ENCODE measurements at regions not wholly inside any gene's neighbourhood (a gene's known extent, or its start where the extent isn't known, plus 50 kb on each side); places are given as distances from the start of the nearest gene placed in this dataset.

DNA sequence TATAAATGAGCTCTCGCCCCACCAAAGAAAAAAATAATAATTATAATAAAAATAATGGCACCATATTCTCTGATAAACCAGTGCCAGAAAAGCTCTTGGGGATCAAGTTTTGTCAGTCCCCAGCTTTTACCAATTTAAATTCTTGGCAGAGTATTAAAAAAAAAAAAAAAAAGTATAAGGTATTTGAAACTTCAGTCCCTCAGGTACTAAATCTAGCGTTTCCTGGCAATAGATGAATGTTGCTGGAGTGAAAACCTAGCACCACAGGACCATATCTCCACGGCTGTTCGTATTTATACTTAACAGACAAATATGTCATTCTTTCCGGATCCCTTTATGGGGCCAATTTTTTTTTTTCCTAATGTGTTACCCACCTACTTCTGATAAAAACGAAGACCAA lies 646.2 kb downstream of the CCDC171 start:
- no peaks in the 10 kb centered on the region for H3K9me2 ChIP-seq
- no peak overlapping the region for H3K9ac ChIP-seq
- peaks cover 14% of the 10 kb centered on the region for H3F3A ChIP-seq (replicated peaks; ENCODE audit: insufficient read depth)
- 90% methylated on average over 6 of the region's 6 CpGs for WGBS (ENCODE audit: low lambda C conversion rate)
- ChIA-PET CTCF (no interaction called here), POLR2A (no interaction called here)
- no peak overlapping the region for H2AFZ ChIP-seq (ENCODE audit: low read depth)
- no peaks in the 10 kb centered on the region for H3K27me3 ChIP-seq (ENCODE audit: insufficient read depth)
- H3K9me3 ChIP-seq: no peaks in the 10 kb centered on the region
- H3K4me1 ChIP-seq (ENCODE audit: control insufficient read depth in 1 of 2, insufficient read depth in 2 of 2, low read depth in 1 of 2, low read length in 1 of 2): peaks cover 22 to 23% of the 10 kb centered on the region in 2 experiments
- no peaks in the 10 kb centered on the region for H4K20me1 ChIP-seq (ENCODE audit: insufficient read depth)
- no peaks in the 10 kb centered on the region for H3K79me2 ChIP-seq (ENCODE audit: insufficient read depth)
- H3K4me3 ChIP-seq (ENCODE audit: low read depth in 2 of 2, low read length in 1 of 2): no peak overlapping the region
- no peak overlapping the region for H3K4me2 ChIP-seq
- no peaks in the 10 kb centered on the region for H3K36me3 ChIP-seq (replicated peaks in 1 of 2; ENCODE audit: control insufficient read depth in 1 of 2, insufficient read depth in 2 of 2, low read length in 1 of 2)
- no peak overlapping the region for H3K27ac ChIP-seq (ENCODE audit: low read depth in 2 of 2, low read length in 1 of 2)
- DNase-seq: no peak
- TF ChIP-seq, protein P1, sequence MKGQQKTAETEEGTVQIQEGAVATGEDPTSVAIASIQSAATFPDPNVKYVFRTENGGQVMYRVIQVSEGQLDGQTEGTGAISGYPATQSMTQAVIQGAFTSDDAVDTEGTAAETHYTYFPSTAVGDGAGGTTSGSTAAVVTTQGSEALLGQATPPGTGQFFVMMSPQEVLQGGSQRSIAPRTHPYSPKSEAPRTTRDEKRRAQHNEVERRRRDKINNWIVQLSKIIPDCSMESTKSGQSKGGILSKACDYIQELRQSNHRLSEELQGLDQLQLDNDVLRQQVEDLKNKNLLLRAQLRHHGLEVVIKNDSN (IDR thresholded peaks at IDR 0.05; ENCODE audit: borderline replicate concordance, low read depth): no peak
- no peak for TF ChIP-seq NFIC (IDR thresholded peaks at IDR 0.05; ENCODE audit: borderline replicate concordance)
- no peak for TF ChIP-seq YY1 (IDR thresholded peaks at IDR 0.05; ENCODE audit: low read depth)
- no peak for TF ChIP-seq RAD21 (IDR thresholded peaks at IDR 0.05; ENCODE audit: low read length)
- no peak for TF ChIP-seq CHD2 (IDR thresholded peaks at IDR 0.05; ENCODE audit: low read length, partially characterized antibody)
- no peak for TF ChIP-seq RCOR1 (IDR thresholded peaks at IDR 0.05; ENCODE audit: low read length)
- TF ChIP-seq, protein P2, sequence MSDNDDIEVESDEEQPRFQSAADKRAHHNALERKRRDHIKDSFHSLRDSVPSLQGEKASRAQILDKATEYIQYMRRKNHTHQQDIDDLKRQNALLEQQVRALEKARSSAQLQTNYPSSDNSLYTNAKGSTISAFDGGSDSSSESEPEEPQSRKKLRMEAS (IDR thresholded peaks at IDR 0.05; ENCODE audit: low read depth): no peak
- no peak for TF ChIP-seq TAF1 (IDR thresholded peaks at IDR 0.05; ENCODE audit: borderline replicate concordance, low read depth, low read length)
- no peak for TF ChIP-seq MXI1 (IDR thresholded peaks at IDR 0.05; ENCODE audit: low read depth, low read length)
- TF ChIP-seq RFX5 (IDR thresholded peaks at IDR 0.05; ENCODE audit: low read length): no peak
- no peak for TF ChIP-seq GABPA (IDR thresholded peaks at IDR 0.05; ENCODE audit: low read depth)
- TF ChIP-seq, protein P3, sequence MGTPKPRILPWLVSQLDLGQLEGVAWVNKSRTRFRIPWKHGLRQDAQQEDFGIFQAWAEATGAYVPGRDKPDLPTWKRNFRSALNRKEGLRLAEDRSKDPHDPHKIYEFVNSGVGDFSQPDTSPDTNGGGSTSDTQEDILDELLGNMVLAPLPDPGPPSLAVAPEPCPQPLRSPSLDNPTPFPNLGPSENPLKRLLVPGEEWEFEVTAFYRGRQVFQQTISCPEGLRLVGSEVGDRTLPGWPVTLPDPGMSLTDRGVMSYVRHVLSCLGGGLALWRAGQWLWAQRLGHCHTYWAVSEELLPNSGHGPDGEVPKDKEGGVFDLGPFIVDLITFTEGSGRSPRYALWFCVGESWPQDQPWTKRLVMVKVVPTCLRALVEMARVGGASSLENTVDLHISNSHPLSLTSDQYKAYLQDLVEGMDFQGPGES (IDR thresholded peaks at IDR 0.05; ENCODE audit: low read depth, low read length): no peak
- TF ChIP-seq, protein P4, sequence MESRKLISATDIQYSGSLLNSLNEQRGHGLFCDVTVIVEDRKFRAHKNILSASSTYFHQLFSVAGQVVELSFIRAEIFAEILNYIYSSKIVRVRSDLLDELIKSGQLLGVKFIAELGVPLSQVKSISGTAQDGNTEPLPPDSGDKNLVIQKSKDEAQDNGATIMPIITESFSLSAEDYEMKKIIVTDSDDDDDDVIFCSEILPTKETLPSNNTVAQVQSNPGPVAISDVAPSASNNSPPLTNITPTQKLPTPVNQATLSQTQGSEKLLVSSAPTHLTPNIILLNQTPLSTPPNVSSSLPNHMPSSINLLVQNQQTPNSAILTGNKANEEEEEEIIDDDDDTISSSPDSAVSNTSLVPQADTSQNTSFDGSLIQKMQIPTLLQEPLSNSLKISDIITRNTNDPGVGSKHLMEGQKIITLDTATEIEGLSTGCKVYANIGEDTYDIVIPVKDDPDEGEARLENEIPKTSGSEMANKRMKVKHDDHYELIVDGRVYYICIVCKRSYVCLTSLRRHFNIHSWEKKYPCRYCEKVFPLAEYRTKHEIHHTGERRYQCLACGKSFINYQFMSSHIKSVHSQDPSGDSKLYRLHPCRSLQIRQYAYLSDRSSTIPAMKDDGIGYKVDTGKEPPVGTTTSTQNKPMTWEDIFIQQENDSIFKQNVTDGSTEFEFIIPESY (IDR thresholded peaks at IDR 0.05; ENCODE audit: borderline replicate concordance, low read depth): no peak
- no peak for TF ChIP-seq FOSL2 (IDR thresholded peaks at IDR 0.05; ENCODE audit: borderline replicate concordance, low read depth)
- TF ChIP-seq TCF12 (IDR thresholded peaks at IDR 0.05): no peak

DNA sequence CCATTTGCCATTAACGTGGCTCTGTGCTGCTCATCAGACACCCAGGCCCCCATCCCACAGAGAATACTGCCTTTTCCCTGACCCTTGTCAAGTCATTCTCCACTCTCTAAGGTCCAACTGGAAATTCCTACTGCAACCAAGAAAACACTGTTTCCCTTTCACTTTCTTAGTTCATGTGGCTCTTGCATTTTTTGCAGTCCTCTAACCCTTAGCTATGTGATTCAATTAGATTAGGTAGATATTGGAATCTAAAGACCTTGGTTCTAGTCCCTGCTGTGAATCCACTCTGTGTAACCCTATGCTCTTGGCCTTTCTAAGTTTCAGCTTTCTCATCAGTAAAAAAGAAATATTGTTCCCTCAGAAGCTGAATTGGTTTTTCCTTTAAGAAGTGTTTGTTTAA lies 649.4 kb downstream of the CCDC171 start:
- peaks cover 17 to 34% of the 10 kb centered on the region in 2 experiments for H3K4me1 ChIP-seq (ENCODE audit: control insufficient read depth in 1 of 2, insufficient read depth in 2 of 2, low read depth in 1 of 2, low read length in 1 of 2)
- no peak overlapping the region for H3K4me3 ChIP-seq (ENCODE audit: low read depth in 2 of 2, low read length in 1 of 2)
- H3K4me2 ChIP-seq: no peak overlapping the region
- no peaks in the 10 kb centered on the region for H3K27me3 ChIP-seq (ENCODE audit: insufficient read depth)
- H3K9ac ChIP-seq: no peak overlapping the region
- POLR2A ChIA-PET: no interaction called here
- DNase-seq: no peak
- no peaks in the 10 kb centered on the region for H3K79me2 ChIP-seq (ENCODE audit: insufficient read depth)
- no peaks in the 10 kb centered on the region for H3K9me3 ChIP-seq
- CTCF ChIA-PET: interaction anchor here (2.1 kb wide), 1 partner anchor 9 kb away, joined by 8 read pairs; no protein-coding TSS in a partner anchor
- H3K27ac ChIP-seq (ENCODE audit: low read depth in 2 of 2, low read length in 1 of 2): peak overlapping the region; percentile 87 to 88; a peak in 3 of 4 replicates
- no peaks in the 10 kb centered on the region for H3K36me3 ChIP-seq (replicated peaks in 1 of 2; ENCODE audit: control insufficient read depth in 1 of 2, insufficient read depth in 2 of 2, low read length in 1 of 2)
- no peaks in the 10 kb centered on the region for H3K9me2 ChIP-seq
- peaks cover 14% of the 10 kb centered on the region for H3F3A ChIP-seq (replicated peaks; ENCODE audit: insufficient read depth)
- WGBS (ENCODE audit: low lambda C conversion rate): 86% methylated on average over 1 of the region's 1 CpG
- no peaks in the 10 kb centered on the region for H4K20me1 ChIP-seq (ENCODE audit: insufficient read depth)
- no peak overlapping the region for H2AFZ ChIP-seq (ENCODE audit: low read depth)
- TF ChIP-seq, protein P5, sequence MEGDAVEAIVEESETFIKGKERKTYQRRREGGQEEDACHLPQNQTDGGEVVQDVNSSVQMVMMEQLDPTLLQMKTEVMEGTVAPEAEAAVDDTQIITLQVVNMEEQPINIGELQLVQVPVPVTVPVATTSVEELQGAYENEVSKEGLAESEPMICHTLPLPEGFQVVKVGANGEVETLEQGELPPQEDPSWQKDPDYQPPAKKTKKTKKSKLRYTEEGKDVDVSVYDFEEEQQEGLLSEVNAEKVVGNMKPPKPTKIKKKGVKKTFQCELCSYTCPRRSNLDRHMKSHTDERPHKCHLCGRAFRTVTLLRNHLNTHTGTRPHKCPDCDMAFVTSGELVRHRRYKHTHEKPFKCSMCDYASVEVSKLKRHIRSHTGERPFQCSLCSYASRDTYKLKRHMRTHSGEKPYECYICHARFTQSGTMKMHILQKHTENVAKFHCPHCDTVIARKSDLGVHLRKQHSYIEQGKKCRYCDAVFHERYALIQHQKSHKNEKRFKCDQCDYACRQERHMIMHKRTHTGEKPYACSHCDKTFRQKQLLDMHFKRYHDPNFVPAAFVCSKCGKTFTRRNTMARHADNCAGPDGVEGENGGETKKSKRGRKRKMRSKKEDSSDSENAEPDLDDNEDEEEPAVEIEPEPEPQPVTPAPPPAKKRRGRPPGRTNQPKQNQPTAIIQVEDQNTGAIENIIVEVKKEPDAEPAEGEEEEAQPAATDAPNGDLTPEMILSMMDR (IDR thresholded peaks at IDR 0.05): no peak
- TF ChIP-seq, protein P4 (IDR thresholded peaks at IDR 0.05; ENCODE audit: borderline replicate concordance, low read depth): no peak
- TF ChIP-seq CHD2 (IDR thresholded peaks at IDR 0.05; ENCODE audit: low read length, partially characterized antibody) (no peak), FOXM1 (IDR thresholded peaks at IDR 0.05; ENCODE audit: low read depth) (no peak), RCOR1 (IDR thresholded peaks at IDR 0.05; ENCODE audit: low read length) (no peak), SMC3 (IDR thresholded peaks at IDR 0.05; ENCODE audit: low read depth, low read length) (no peak), SIN3A (IDR thresholded peaks at IDR 0.05; ENCODE audit: borderline replicate concordance, low read depth, low read length) (no peak), TCF12 (IDR thresholded peaks at IDR 0.05) (no peak)
- TF ChIP-seq, protein P1 (IDR thresholded peaks at IDR 0.05; ENCODE audit: borderline replicate concordance, low read depth): no peak

Data from SK-N-SH (cell line).